ENCODE measurements at regions not wholly inside any gene's neighbourhood (a gene's known extent, or its start where the extent isn't known, plus 50 kb on each side); places are given as distances from the start of the nearest gene placed in this dataset.

DNA sequence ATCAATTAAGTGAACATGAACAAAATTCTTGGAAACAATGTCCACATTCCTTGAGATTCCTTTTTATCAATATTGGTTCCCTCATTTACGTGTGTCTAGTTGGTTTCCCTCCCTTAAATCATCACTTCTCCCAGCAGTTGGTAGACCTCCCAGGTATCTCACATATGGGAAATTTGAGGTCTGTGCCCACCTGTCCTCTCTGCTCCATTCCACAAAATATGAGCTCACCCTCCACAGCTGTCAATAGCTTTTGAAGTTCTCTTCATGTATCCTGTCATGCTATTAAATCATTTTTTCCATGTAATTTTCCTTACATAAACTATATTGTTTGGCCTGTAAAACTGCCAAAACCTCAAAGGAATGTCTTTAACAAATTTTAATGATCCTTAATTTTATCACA is 992.2 kb upstream of the ACVR2A start:
- no peak for DNase-seq

DNA sequence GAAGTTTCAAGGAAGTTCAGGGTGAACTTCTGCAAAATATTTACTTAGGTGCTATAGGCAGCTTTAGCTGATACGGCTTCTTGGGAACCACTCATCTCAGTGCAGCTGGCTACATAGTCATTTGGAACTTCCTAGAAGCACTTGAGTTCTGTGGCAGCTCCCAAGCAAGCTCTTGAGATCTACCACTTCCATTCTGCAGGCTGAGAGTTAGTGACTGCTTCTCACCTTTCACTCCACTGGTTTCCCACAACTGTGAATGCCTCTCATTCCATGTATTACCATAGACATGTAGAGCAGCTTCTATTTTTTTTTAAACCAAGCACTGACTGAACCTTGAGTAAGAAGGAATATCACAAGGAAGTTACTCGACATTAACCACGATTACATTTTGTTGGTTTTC is 994.1 kb upstream of the ACVR2A start:
- DNase-seq: peak; percentile 19

DNA sequence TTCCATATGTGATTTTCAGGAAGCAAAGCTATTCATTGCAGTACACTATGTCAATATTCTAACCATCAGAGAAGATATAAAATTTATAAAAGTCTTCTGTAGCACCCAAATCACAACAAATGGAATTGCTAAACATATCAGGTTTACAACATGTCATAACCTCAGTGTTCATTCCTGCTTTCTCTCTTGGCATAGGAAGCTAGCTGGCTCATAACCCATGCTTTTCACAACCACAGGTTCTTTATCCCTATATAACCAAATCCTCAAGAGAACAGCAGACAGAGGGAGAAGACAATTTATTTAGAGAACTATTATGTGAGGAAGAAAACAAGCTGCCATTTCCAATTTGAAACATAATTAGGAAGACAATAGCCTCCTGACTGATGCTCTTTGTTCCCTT is 997.0 kb upstream of the ACVR2A start:
- no peak for DNase-seq

DNA sequence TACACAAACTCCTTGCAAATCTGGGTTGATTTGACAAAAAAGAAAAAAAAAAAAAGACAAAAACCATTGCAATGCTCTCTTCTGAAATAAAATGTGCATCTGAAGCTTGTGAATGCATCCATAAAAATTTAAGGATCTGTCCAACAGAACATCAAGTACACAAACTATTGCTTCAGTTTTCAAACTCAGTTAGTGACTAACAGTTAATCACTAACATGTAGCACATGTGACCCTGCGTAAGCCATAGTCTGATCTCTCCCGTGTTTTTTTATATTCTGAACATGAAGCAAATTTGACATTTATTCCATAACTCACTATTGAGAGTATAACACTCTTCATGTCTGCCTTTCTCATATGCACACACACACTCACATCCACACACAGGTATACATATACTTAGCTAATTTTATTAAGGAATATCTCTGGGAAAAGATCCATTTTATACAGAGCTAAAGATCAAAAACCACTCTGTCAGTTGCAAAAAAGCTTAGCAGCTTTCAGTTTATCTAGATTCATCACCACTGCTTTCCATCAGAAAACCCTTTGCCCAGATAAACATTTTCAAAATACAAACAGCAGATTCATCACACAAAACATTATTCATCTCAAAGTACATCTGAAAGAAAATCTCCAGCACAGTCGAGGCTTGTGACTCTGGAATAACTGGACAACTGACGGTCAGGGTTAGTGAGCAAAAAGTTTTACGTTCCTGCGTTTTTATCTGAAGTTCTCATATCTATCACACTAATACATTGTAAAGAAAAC is 1000.4 kb upstream of the ACVR2A start:
- DNase-seq: peak; percentile 14

DNA sequence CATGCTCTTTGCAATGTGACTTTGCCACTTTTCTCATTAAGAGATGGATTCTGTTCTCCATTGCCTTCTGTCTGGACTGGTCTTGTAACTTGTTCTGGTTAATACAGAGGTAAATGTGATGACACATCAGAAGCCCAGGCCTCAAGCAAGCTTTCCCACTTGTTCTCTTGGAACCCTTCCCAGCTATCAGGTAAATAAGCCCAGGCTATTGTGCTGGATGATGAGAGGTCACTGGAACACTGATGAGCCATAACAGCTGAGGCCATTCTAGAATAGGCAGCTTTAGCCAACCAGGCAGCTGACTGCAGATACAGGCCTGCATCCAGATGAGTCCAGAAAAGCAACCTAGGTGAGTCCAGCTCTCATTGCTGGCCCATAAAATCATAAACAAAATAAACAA is 1007.0 kb upstream of the ACVR2A start:
- no peak for DNase-seq

DNA sequence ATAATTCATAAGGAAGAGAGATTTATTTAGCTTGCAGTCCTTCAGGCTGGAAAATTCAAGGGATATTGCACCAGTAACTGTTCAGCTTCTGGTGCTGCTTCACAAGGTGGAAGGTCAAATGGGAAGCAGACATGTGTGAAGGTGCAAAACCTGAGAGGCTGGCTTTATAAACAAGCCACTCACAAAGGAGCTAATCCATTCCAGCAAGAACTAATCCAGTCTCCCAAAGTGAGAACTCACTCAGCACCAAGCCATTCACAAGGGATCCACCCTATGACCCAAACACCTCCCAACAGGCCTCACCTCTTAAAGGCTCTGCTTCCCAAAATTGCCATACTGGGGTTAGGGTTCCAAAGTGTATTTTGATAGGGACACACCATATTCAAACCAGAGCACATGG is 1018.4 kb upstream of the ACVR2A start:
- DNase-seq: no peak

DNA sequence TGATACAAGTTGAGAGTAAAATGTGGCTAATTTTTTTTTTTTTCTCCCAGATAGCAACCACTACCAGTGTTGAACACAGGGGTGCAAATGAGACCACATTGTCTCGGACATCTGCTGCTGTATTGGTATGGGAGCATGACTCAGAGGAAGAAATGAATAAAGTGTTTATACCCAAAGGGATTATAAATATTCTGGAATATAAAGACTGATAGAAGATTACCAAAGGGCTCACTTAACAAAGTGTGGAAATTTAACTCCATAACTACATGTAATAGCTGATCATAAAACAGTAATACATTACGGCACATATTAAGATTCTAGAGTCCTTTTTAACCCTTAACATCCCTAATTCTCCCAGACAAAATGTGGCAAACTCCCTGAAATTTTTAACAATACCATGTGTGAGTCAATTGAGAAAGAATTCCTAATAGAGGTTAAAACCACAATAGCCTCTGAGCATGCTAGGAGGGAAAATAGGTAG is 1023.0 kb upstream of the ACVR2A start:
- peak; percentile 60 for DNase-seq

DNA sequence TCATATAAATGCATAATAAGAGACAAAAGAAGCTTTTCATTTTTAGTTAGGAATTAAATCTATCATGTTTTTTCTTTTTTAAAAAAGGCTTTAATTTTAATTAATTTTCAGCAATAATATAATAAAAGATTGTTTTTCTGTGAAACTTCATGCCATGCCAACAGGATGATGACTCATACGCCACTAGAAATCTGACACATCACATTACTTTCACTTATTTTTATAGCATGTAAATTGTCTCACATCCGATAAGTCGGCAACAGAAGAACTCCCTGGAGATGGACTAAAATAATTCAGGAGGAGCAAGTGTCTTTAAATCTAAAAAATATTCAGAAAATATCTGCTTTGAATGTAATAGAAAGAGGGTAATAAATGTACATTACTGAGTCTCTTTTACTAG is 1024.2 kb upstream of the ACVR2A start:
- peak; percentile 36 for DNase-seq

DNA sequence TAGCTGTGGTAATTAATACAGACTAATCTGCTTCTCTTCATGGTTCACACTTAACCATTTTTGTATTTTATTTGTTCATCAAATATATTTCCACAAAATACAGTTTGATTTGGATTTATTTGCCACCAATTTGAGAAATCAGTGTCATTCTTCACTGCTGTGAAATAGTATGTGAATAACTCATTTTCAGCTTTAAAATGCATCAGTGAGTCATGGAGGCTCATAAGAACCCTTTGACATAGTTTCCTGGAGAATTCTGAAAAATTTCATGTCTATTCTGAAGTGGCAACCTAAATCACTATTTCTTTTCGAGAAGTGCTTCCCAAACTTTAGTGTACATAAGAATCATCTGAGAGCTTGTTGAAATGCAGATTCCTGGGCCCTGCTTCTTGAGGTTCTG is 1026.7 kb upstream of the ACVR2A start:
- DNase-seq: peak; percentile 45

DNA sequence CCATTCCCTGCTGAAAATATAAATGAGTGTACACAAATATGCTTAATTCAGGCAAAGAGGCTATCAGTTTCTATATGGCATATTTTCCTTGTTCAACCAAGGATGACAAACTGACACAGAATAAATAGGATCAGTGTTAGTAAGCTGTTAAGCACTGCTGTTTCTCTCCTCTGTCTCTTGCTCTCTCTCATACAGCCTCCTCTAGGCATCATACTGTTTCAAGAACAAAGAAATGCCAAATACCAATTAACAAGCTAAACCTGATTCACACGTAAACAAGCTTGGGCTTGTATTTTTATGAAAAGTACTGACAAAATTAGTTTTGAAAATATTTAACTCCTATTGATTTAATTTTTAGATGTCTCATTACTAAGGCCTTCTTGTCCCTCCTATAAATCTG is 1027.2 kb upstream of the ACVR2A start:
- DNase-seq: no peak

DNA sequence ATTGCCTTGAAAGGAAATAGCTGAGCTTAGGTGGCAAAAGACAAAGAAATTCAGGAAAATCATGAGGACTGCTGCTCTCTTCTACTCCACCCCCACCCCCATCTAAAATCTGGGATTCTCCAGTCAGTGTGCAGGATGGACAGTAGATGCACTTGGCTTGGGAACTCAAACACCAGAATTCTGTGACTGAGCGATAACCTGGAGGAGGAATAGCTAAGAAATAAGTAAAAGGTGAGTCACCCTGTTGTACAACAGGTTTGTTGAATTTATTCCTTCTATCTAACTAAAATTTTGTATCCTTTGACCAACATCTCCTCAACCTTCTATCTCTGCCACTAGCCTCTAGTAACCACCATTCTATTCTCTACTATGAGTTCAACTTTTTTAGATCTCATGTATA is 1029.9 kb upstream of the ACVR2A start:
- no peak for DNase-seq

DNA sequence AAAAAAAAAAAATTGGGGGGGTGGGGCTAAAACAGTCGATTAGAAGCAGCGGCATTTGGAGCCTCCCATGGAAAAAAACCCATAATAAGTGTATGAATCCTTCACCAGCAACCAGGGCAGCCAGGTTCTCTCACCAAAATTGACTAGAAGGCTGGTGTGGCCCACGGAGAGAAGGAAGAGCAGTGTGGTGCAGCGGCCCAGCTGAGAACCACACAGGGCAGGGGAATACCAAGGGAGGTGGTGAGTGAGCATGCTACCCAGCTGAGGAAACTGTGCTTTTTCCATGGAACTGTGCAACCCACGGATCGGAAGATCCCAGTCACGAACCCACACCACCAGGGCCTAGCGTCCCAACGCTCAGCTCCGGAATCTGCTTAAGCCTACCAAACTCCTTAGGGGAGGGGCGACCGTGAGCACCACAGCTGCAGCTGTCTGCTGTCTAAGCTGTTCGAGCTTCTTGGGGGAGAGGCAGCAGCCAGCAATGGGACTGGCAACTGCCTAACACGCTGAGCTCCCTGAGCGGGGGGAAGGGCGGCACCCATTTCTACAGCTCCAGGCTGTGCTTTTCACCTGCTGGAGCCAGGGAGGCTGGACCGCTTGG is 1037.2 kb upstream of the ACVR2A start:
- DNase-seq: no peak

DNA sequence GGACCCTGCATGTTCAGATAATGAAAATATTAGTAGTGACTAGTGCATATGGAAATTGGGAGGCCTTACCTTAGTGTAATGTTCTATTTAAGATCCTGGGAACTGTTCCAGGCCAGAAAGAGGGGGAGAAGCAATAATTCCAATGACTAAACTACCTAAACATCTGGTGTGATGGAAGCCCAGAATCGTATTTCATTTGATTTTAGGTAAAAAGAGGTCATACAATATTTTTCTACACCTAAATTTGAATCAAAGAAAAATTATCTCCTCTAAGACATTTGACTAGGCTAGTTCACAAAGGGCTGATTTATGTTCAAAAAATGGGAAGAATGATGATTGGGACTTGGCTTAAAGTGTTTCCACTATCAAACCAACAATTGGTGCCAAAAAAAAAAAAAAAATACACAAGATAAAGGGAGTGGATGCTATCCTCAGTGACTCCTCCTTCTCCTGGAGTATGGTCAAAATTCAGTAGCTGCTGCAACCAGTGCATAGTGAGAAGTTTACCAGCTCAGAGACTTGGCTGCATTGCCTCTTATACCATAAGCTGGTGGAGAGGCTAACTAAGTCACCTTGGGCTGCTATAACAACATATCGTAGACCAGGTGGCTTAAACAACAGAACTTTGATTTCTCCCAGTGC is 1038.3 kb upstream of the ACVR2A start:
- DNase-seq: peak; percentile 75

DNA sequence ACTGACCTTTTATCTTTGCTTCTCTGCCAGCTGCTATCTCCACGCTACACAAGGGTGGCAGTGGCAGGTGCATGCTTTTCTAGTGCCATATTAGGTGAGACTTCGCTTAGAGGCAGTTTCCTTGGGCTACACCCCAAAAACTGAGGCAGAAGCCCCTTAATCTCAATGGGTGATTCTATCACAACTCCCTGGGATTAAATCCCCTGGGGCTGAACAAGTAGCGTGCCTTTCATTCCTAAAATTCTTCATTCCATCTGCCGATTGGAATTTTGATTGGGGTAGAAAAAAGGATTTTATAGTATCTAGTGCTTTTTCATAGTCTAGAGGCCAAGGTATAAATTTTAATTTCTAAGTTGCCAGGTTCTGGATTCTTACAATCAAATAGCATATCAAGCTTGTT is 1040.5 kb upstream of the ACVR2A start:
- no peak for DNase-seq

DNA sequence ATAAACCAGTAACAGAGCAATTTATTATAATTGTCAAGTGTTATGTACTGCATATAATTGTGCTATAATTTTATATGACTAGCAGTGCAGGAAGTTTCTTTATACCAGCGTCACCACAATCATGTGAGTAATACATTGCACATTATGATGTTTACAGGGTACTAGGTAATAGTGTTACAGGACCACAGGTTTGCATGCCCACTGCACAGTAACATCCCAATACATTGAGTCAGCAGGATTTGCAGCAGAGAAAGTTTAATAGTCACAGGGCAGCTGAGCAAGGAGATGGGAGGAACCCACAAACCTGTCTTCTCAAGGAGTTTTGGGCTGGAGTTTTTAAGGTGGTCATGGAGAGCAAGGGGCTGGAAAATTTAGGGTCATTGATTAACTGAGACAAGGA is 1042.9 kb upstream of the ACVR2A start:
- no peak for DNase-seq

DNA sequence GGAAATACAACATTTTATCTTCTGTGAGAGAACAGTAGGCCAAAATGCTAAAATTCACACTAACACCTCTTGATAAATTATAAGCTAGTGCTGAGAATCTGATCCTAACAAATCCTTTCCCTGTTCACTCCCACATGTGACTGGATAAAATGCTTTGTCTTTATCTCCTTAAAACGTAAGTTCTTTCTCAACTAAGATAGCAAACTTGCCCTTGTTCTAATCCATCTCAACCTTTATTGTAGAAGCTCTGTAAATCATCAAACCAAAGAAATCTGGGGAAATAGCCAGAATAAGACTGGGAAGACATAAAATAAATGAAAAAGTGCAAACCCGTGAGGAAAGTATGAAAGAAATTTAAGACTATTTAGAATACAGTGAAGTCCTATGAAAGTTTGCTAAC is 1058.4 kb upstream of the ACVR2A start:
- no peak for DNase-seq

DNA sequence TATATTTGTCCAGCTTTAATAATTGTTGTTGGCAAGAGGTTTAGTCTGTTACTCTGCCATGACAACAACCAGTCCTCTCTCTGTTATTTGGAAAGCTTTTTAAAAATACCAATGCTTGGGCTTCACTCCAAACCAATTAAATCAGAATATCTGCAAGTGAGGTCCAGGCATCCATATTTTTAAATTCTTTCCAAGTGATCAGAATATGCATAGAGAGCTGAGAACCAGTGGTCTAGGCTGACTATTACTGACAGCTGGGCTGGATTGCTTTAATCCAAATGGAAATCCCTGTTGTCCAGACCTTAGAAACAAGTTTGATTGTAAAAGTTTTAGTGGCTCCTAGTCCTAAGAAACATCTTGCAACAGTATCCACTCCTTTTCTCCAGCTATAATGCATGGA is 1059.7 kb upstream of the ACVR2A start:
- DNase-seq: no peak

DNA sequence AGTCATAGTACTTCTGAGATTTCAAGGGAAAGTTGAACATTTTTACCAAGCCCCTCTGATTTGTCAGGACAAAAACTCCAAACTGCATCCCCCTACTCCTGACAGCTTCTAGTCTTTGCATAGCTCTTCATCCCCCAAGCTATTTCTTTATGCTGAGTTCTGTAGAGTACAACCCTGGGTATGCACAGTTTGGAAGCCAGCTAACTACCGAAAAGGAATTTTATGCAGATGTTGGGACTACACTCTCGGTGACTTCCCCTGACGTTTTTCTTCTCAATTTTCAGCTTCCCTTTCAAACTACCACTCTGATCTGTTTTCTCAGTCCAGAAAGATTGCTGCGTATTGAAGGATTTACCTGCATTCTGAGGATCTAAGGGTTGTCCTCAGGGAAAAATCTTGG is 1060.2 kb upstream of the ACVR2A start:
- DNase-seq: no peak

DNA sequence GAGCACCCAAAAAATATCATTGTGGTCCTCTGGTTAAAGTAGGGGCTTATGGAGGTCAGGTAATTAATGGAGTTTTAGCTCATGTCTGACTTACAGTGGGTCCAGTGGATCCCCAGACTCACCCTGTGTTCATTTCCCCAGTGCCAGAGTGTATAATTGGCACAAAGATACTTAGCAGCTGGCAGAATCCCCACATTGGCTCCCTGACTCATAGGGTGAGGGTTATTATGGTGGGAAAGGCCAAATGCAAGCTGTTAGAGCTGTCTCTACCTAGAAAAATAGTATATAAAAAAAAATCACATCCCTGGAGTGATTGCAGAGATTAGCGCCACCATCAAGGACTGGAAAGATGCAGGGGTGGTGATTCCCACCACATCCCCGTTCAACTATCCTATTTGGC is 1067.6 kb upstream of the ACVR2A start:
- DNase-seq: no peak

DNA sequence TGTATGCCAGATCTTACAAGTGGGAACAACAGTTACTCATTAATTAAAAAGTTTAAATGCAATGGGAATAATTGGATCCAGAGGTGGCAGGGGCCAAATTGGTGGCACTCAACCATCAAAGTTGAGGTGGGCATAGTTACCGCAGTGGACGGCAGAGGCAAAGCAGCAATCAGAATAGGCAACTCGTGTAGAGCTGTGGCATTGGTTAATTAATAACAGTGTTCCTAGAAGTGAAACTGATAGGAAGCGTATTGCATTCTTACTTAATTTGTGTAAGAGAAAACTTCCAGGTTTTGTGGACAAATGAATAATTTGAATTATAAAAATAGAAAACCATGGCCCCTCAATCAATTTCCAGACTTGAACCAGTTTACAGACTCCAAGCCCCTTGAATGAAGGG is 1068.2 kb upstream of the ACVR2A start:
- DNase-seq: no peak

DNA sequence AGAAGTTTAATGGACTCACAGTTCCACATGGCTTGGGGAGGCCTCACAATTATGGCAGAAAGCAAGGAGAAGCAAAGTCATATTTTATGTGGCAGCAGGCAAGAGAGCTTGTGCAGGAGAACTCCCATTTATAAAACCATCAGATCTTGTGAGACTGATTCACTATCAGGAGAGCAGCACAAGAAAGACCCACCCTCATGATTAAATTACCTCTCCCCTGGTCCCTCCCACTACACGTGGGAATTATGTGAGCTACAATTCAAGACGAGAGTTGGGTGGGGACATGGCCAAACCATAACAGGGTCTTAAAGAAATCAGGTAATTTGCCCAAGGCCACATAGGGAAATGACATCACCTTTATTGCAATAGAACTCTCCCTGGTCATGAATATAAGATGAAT is 1073.3 kb upstream of the ACVR2A start:
- DNase-seq: no peak

DNA sequence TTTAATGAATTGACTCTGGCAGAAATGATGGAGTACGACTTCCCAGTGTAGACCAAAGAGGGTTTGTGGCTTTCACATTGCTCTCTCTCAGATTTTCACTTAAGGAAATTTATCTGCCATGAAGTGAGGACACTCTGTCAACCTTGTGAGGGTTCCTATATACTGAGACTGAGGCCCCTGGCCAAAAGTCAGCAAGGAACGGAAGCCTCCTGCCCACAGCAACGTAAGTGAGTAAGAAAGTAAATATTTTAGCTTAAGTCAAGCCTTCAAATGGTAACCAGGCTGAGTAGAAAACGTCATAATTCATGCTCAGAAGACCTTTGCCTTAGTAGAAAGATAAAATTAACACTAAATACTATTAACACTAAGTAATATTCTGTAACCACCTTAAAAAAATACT is 1080.5 kb upstream of the ACVR2A start:
- DNase-seq: no peak

DNA sequence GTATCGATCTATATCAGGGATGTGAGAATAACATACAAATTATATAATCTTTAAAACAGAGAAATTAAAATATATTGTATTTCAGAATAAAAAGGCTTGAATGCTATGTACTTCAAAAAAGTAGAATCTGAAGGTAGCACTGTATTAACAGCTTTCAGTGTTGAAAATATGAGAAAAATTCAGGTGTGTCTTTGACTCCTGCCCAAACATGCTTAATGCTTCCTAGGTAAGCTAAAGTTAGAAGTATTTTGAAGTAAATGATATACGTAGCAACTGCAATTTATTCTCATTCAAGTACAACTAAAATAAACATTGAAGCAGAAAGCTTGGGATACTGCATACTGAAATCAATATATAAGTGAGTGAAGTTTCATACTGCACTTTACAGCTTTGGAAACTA is 1082.0 kb upstream of the ACVR2A start:
- no peak for DNase-seq

DNA sequence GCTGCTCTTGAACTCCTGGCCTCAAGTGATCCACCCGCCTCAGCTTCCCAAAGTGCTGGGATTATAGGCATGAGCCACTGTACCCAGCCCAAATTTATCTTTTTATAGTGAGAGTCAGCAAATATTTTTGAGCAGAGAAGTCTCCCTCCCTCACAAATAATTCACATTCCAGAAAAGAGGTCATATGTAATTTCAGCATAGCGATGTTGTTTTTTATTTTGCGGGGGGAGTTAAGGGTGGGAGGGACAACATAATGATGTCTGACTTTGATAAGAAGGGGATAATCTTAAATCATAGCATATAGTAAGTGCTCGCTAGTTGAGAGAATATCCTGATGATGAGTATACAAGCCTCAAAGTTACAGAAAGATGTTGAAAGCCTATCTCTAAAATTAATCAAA is 1090.2 kb upstream of the ACVR2A start:
- no peak for DNase-seq

All from fibroblast of skin of right biceps (primary cell).